ENCODE measurements at regions not wholly inside any gene's neighbourhood (a gene's known extent, or its start where the extent isn't known, plus 50 kb on each side); places are given as distances from the start of the nearest gene placed in this dataset.

DNA sequence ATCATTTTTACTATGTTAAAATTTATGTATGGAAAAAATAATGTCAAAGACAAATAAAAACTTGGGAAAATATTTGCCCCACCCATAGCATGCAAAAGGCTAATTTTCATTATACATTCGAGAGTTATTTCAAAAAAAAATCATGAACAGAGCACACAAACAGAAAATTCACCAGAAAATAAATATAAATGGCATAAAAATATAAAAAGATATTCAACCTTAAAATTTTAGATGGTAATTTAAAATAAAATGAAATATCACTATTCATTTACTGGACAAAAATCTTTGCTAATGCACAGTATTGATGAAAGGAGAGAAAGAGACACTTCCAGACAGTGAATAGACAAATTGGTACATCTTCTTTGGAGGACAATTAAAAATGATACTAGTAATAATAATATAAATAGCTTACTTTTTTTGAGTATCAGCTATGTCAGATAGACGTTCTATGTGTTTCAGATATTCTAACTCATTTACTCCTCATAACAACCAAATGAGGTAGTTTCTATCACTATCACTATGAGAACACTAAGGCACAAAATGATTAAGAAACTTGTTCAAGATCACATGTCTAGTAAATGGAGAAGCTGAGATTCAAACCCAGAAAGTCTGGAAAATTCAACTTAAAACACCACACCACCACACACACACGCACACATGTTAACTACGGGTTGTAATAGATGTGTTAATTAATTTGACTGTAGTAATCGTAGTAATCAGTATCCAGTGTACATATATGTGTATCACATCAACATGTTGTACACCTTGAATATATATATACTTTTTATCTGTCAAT lies 63.0 kb downstream of the CCDC71L start:
- TF ChIP-seq, protein P1, sequence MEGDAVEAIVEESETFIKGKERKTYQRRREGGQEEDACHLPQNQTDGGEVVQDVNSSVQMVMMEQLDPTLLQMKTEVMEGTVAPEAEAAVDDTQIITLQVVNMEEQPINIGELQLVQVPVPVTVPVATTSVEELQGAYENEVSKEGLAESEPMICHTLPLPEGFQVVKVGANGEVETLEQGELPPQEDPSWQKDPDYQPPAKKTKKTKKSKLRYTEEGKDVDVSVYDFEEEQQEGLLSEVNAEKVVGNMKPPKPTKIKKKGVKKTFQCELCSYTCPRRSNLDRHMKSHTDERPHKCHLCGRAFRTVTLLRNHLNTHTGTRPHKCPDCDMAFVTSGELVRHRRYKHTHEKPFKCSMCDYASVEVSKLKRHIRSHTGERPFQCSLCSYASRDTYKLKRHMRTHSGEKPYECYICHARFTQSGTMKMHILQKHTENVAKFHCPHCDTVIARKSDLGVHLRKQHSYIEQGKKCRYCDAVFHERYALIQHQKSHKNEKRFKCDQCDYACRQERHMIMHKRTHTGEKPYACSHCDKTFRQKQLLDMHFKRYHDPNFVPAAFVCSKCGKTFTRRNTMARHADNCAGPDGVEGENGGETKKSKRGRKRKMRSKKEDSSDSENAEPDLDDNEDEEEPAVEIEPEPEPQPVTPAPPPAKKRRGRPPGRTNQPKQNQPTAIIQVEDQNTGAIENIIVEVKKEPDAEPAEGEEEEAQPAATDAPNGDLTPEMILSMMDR (IDR thresholded peaks at IDR 0.05): no peak
- TF ChIP-seq POLR2A (IDR thresholded peaks at IDR 0.05): no peak
